ENCODE measurements at regions not wholly inside any gene's neighbourhood (a gene's known extent, or its start where the extent isn't known, plus 50 kb on each side); places are given as distances from the start of the nearest gene placed in this dataset.
"Not testable (repeated sequence)": the region's sequence is repeated elsewhere in the genome, so short reads cannot be mapped to it uniquely, and the experiment has no call there.

DNA sequence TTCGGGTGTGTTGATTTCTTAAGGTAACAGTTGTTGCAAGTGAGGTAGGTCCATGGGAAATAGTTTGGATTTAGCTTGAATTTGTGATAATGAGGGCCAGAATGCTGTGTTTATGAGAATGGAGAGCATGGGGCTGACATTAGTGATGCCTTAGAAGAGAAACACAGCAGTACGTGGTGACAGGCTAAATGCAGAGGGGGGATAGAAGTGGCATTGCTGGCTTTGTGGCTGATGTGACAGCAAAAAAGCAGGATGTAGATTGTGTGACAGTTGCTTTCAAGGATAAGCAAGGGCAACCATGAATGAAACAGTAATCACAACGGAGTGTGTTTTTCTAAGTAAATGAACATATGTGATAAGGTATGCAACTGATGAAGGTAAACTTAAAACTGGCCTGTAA lies 103.4 kb upstream of the SGCD start:
- Histone ChIP-seq H3K27ac (ENCODE audit: low read length) (no peak overlapping the region), H3F3A (ENCODE audit: insufficient read depth, low read length) (no peaks in the 10 kb centered on the region), H3K9me2 (replicated peaks; ENCODE audit: insufficient read depth, low read length) (no peaks in the 10 kb centered on the region), H3K9me3 (replicated peaks; ENCODE audit: insufficient read depth, low read length) (no peaks in the 10 kb centered on the region), H4K20me1 (ENCODE audit: insufficient read depth, low read length) (no peaks in the 10 kb centered on the region), H3K27me3 (replicated peaks; ENCODE audit: insufficient read depth, low read length) (no peaks in the 10 kb centered on the region), H3K79me2 (ENCODE audit: low read length) (no peaks in the 10 kb centered on the region), H3K4me2 (ENCODE audit: low read depth, low read length) (no peak overlapping the region), H3K4me1 (ENCODE audit: low read length) (no peaks in the 10 kb centered on the region), H3K4me3 (ENCODE audit: low read length) (no peak overlapping the region), H2AFZ (ENCODE audit: low read length) (no peak overlapping the region), H3K9ac (ENCODE audit: low read length) (no peak overlapping the region), H3K36me3 (replicated peaks; ENCODE audit: insufficient read depth, low read length) (no peaks in the 10 kb centered on the region)
- no peak for TF ChIP-seq EZH2 (optimal IDR thresholded peaks at IDR 0.05; ENCODE audit: low read depth, low read length)
- no peak for TF ChIP-seq EZH2phosphoT487 (IDR thresholded peaks at IDR 0.05; ENCODE audit: low read length)
- TF ChIP-seq, protein P1, sequence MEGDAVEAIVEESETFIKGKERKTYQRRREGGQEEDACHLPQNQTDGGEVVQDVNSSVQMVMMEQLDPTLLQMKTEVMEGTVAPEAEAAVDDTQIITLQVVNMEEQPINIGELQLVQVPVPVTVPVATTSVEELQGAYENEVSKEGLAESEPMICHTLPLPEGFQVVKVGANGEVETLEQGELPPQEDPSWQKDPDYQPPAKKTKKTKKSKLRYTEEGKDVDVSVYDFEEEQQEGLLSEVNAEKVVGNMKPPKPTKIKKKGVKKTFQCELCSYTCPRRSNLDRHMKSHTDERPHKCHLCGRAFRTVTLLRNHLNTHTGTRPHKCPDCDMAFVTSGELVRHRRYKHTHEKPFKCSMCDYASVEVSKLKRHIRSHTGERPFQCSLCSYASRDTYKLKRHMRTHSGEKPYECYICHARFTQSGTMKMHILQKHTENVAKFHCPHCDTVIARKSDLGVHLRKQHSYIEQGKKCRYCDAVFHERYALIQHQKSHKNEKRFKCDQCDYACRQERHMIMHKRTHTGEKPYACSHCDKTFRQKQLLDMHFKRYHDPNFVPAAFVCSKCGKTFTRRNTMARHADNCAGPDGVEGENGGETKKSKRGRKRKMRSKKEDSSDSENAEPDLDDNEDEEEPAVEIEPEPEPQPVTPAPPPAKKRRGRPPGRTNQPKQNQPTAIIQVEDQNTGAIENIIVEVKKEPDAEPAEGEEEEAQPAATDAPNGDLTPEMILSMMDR (IDR thresholded peaks at IDR 0.05; ENCODE audit: low read length): no peak
- no peak for DNase-seq

DNA sequence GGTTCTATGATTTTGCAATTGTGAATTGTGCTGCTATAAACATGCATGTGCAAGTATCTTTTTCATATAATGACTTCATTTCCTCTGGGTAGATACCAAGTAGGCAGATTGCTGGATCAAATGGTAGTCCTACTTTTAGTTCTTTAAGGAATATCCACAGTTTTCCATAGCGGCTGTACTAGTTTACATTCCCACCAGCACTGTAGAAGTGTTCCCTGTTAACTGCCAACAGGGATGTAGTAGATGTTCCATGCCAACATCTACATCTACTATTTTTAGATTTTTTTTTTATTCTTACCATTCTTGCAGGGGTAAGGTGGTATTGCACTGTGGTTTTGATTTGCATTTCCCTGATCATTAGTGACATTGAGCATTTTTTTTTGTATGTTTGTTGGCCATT lies 100.5 kb upstream of the SGCD start:
- H3K27me3 ChIP-seq (replicated peaks; ENCODE audit: insufficient read depth, low read length); H3F3A ChIP-seq (ENCODE audit: insufficient read depth, low read length); H4K20me1 ChIP-seq (ENCODE audit: insufficient read depth, low read length); H3K36me3 ChIP-seq (replicated peaks; ENCODE audit: insufficient read depth, low read length); H3K4me2 ChIP-seq (ENCODE audit: low read depth, low read length); H3K9me3 ChIP-seq (replicated peaks; ENCODE audit: insufficient read depth, low read length); H3K4me3 ChIP-seq (ENCODE audit: low read length); H2AFZ ChIP-seq (ENCODE audit: low read length); H3K9me2 ChIP-seq (replicated peaks; ENCODE audit: insufficient read depth, low read length); H3K9ac ChIP-seq (ENCODE audit: low read length); H3K79me2 ChIP-seq (ENCODE audit: low read length); DNase-seq; H3K4me1 ChIP-seq (ENCODE audit: low read length); H3K27ac ChIP-seq (ENCODE audit: low read length): not testable (repeated sequence)

DNA sequence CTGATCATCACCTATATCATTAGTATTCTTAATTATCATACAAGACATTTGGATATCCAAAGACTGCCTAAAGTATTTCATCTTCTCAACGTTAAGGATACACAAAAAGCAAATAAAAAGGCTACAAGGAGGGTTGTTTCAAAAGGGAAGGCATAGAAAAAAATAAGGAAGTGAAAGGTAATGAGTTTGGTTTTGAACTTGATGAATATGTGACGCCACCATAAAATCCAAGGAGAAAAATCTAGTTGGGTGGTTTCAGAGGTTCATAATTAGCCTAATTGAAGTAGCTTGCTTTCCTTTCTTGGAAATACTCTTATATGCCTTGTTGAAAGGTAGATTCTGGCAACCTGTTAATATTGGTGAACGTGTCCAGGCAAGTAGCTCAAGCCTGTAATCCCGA lies 96.1 kb upstream of the SGCD start:
- H3K9ac ChIP-seq (ENCODE audit: low read length): no peak overlapping the region
- no peak for DNase-seq
- no peak overlapping the region for H3K4me2 ChIP-seq (ENCODE audit: low read depth, low read length)
- no peak overlapping the region for H3K27ac ChIP-seq (ENCODE audit: low read length)
- TF ChIP-seq, protein P1 (IDR thresholded peaks at IDR 0.05; ENCODE audit: low read length): no peak
- no peak for TF ChIP-seq EZH2phosphoT487 (IDR thresholded peaks at IDR 0.05; ENCODE audit: low read length)
- no peaks in the 10 kb centered on the region for H3K79me2 ChIP-seq (ENCODE audit: low read length)
- no peaks in the 10 kb centered on the region for H3K36me3 ChIP-seq (replicated peaks; ENCODE audit: insufficient read depth, low read length)
- no peaks in the 10 kb centered on the region for H3F3A ChIP-seq (ENCODE audit: insufficient read depth, low read length)
- H3K27me3 ChIP-seq (replicated peaks; ENCODE audit: insufficient read depth, low read length): no peaks in the 10 kb centered on the region
- no peak overlapping the region for H3K4me3 ChIP-seq (ENCODE audit: low read length)
- H3K9me3 ChIP-seq (replicated peaks; ENCODE audit: insufficient read depth, low read length): no peaks in the 10 kb centered on the region
- no peaks in the 10 kb centered on the region for H3K4me1 ChIP-seq (ENCODE audit: low read length)
- H4K20me1 ChIP-seq (ENCODE audit: insufficient read depth, low read length): no peaks in the 10 kb centered on the region
- no peaks in the 10 kb centered on the region for H3K9me2 ChIP-seq (replicated peaks; ENCODE audit: insufficient read depth, low read length)
- H2AFZ ChIP-seq (ENCODE audit: low read length): no peak overlapping the region

DNA sequence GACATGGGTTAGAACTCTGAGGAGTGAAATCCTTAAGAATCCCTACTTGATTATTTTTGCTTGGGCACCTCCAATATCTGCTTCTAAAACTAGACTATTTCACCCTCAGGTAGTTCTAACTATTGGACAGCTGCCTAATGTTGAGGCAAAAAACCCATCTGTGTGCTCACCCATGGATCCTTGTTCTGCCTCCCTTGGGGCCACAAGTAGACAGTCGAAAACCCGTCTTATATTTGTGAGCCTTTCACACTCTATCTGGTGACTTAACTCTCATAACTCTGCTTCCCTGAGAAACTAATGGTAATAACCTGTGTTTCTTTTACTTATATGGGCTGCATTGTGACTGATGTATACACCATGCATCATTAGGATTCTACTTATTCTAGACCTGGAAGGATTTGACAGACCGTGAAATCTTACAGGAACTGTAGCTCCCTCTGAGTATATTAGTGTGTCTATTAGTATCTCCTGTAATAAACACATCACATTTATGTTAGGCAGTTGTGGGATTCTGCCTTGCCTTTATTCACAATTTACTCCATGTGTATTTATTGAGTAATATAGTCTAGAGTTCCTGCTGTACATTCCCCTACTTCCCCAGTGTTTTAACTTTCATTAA lies 94.6 kb upstream of the SGCD start:
- no peaks in the 10 kb centered on the region for H3K4me1 ChIP-seq (ENCODE audit: low read length)
- no peaks in the 10 kb centered on the region for H3K27me3 ChIP-seq (replicated peaks; ENCODE audit: insufficient read depth, low read length)
- H3K79me2 ChIP-seq (ENCODE audit: low read length): no peaks in the 10 kb centered on the region
- H2AFZ ChIP-seq (ENCODE audit: low read length): no peak overlapping the region
- no peaks in the 10 kb centered on the region for H3K36me3 ChIP-seq (replicated peaks; ENCODE audit: insufficient read depth, low read length)
- no peak for DNase-seq
- no peaks in the 10 kb centered on the region for H3F3A ChIP-seq (ENCODE audit: insufficient read depth, low read length)
- H4K20me1 ChIP-seq (ENCODE audit: insufficient read depth, low read length): no peaks in the 10 kb centered on the region
- no peak overlapping the region for H3K9ac ChIP-seq (ENCODE audit: low read length)
- H3K27ac ChIP-seq (ENCODE audit: low read length): no peak overlapping the region
- no peak overlapping the region for H3K4me3 ChIP-seq (ENCODE audit: low read length)
- H3K9me3 ChIP-seq (replicated peaks; ENCODE audit: insufficient read depth, low read length): no peaks in the 10 kb centered on the region
- H3K9me2 ChIP-seq (replicated peaks; ENCODE audit: insufficient read depth, low read length): no peaks in the 10 kb centered on the region
- TF ChIP-seq, protein P1 (IDR thresholded peaks at IDR 0.05; ENCODE audit: low read length): no peak
- TF ChIP-seq EZH2phosphoT487 (IDR thresholded peaks at IDR 0.05; ENCODE audit: low read length) (no peak), EZH2 (optimal IDR thresholded peaks at IDR 0.05; ENCODE audit: low read depth, low read length) (no peak)
- H3K4me2 ChIP-seq (ENCODE audit: low read depth, low read length): no peak overlapping the region

All from MM.1S (cell line).